ENCODE measurements at regions not wholly inside any gene's neighbourhood (a gene's known extent, or its start where the extent isn't known, plus 50 kb on each side); places are given as distances from the start of the nearest gene placed in this dataset.
A peak's percentile ranks its signal among the peaks of the same experiment; 100 is the strongest.

DNA sequence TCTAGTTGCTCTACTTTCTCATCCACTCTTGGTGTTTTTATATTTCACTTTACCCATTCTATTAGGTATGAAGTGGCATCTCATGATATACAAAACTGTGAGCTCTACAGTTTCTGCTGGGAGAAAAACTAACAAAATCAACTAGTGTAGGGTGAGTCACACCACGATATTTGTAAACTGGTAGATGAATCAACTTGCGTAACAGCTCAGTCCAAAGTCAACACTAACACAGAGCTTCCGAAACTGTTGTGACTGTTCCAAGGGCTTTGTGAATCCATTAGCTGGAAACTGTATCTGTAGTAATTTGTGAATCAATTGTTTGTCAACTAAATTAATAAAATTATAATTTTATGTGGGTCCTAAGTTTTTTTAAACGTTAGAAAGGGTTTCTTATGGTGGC, 119.8 kb upstream of the TSPAN5 start:
- POLR2A ChIA-PET = no interaction called here
- no peaks in the 10 kb centered on the region for H3K27me3 ChIP-seq (ENCODE audit: control insufficient read depth, insufficient read depth, low read length)
- DNase-seq (ENCODE audit: low read depth, low spot score) = peak; percentile 58
- CTCF ChIA-PET = no interaction called here
- peaks cover 5% of the 10 kb centered on the region for H3K4me1 ChIP-seq (ENCODE audit: control insufficient read depth, insufficient read depth, low read length)
- no peaks in the 10 kb centered on the region for H3K9me3 ChIP-seq (ENCODE audit: control insufficient read depth, insufficient read depth, low read depth, low read length)
- in situ Hi-C loops (cut with HindIII; ENCODE audit: low pct_unique_long_range_greater_than_20kb, low sequenced_read_pairs) (no loop called here), intact Hi-C loops (cut with micrococcal nuclease; ENCODE audit: unreplicated experiment) (no loop called here)
- H3K36me3 ChIP-seq (ENCODE audit: control insufficient read depth, insufficient read depth, low read length) = no peaks in the 10 kb centered on the region
- BruUV-seq (replicated peaks) = no TSS peak
- H3K4me3 ChIP-seq (ENCODE audit: low read depth in 2 of 2, low read length in 2 of 2) = no peak overlapping the region
- H3K27ac ChIP-seq (ENCODE audit: low read length) = no peak overlapping the region
- ATAC-seq = peak; percentile 89; the same call in 1 of the 2 replicates
- TF ChIP-seq, protein P1, sequence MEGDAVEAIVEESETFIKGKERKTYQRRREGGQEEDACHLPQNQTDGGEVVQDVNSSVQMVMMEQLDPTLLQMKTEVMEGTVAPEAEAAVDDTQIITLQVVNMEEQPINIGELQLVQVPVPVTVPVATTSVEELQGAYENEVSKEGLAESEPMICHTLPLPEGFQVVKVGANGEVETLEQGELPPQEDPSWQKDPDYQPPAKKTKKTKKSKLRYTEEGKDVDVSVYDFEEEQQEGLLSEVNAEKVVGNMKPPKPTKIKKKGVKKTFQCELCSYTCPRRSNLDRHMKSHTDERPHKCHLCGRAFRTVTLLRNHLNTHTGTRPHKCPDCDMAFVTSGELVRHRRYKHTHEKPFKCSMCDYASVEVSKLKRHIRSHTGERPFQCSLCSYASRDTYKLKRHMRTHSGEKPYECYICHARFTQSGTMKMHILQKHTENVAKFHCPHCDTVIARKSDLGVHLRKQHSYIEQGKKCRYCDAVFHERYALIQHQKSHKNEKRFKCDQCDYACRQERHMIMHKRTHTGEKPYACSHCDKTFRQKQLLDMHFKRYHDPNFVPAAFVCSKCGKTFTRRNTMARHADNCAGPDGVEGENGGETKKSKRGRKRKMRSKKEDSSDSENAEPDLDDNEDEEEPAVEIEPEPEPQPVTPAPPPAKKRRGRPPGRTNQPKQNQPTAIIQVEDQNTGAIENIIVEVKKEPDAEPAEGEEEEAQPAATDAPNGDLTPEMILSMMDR (IDR thresholded peaks at IDR 0.05) = no peak
- no peak for TF ChIP-seq POLR2AphosphoS5 (IDR thresholded peaks at IDR 0.05; ENCODE audit: low read depth, low read length)
- TF ChIP-seq, protein P2, sequence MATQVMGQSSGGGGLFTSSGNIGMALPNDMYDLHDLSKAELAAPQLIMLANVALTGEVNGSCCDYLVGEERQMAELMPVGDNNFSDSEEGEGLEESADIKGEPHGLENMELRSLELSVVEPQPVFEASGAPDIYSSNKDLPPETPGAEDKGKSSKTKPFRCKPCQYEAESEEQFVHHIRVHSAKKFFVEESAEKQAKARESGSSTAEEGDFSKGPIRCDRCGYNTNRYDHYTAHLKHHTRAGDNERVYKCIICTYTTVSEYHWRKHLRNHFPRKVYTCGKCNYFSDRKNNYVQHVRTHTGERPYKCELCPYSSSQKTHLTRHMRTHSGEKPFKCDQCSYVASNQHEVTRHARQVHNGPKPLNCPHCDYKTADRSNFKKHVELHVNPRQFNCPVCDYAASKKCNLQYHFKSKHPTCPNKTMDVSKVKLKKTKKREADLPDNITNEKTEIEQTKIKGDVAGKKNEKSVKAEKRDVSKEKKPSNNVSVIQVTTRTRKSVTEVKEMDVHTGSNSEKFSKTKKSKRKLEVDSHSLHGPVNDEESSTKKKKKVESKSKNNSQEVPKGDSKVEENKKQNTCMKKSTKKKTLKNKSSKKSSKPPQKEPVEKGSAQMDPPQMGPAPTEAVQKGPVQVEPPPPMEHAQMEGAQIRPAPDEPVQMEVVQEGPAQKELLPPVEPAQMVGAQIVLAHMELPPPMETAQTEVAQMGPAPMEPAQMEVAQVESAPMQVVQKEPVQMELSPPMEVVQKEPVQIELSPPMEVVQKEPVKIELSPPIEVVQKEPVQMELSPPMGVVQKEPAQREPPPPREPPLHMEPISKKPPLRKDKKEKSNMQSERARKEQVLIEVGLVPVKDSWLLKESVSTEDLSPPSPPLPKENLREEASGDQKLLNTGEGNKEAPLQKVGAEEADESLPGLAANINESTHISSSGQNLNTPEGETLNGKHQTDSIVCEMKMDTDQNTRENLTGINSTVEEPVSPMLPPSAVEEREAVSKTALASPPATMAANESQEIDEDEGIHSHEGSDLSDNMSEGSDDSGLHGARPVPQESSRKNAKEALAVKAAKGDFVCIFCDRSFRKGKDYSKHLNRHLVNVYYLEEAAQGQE (IDR thresholded peaks at IDR 0.05; ENCODE audit: insufficient read depth in 1 of 2, low read depth in 2 of 2, low read length in 1 of 2) = no peak
- no peak for TF ChIP-seq TCF7L2 (IDR thresholded peaks at IDR 0.05; ENCODE audit: low read depth, low read length)
- no peak for TF ChIP-seq SIN3A (IDR thresholded peaks at IDR 0.05; ENCODE audit: borderline replicate concordance, insufficient read depth, low read depth, low read length)

DNA sequence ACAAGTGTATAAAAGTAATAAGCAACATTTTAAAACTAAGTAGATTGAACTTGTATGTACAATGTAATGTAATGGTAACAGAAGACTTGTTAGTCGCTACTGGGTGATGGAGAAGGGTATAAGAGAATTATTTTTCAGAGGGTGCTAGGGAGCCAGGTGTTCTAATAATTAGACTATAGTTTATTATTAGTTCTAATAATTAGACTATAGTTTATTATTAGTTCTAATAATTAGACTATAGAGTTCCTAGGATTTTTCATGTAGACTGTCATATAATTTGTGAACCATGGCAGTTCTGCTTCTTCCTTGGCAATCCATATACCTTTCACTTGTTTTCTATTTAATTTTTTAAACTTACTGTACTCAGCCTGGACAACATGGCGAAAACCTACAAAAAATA, 117.3 kb upstream of the TSPAN5 start:
- CTCF ChIA-PET = no interaction called here
- TF ChIP-seq POLR2AphosphoS5 (IDR thresholded peaks at IDR 0.05; ENCODE audit: low read depth, low read length) = no peak
- no peak for TF ChIP-seq TCF7L2 (IDR thresholded peaks at IDR 0.05; ENCODE audit: low read depth, low read length)
- TF ChIP-seq, protein P1 (IDR thresholded peaks at IDR 0.05) = no peak
- TF ChIP-seq SIN3A (IDR thresholded peaks at IDR 0.05; ENCODE audit: borderline replicate concordance, insufficient read depth, low read depth, low read length) = no peak
- TF ChIP-seq, protein P2 (IDR thresholded peaks at IDR 0.05; ENCODE audit: insufficient read depth in 1 of 2, low read depth in 2 of 2, low read length in 1 of 2) = no peak
- ATAC-seq (no peak), DNase-seq (ENCODE audit: low read depth, low spot score) (no peak)
- Histone ChIP-seq H3K27ac (ENCODE audit: low read length) (no peak overlapping the region), H3K4me1 (ENCODE audit: control insufficient read depth, insufficient read depth, low read length) (peaks cover 5% of the 10 kb centered on the region), H3K36me3 (ENCODE audit: control insufficient read depth, insufficient read depth, low read length) (no peaks in the 10 kb centered on the region), H3K9me3 (ENCODE audit: control insufficient read depth, insufficient read depth, low read depth, low read length) (no peaks in the 10 kb centered on the region), H3K4me3 (ENCODE audit: low read depth in 2 of 2, low read length in 2 of 2) (no peak overlapping the region), H3K27me3 (ENCODE audit: control insufficient read depth, insufficient read depth, low read length) (no peaks in the 10 kb centered on the region)
- POLR2A ChIA-PET = no interaction called here
- in situ Hi-C loops (cut with HindIII; ENCODE audit: low pct_unique_long_range_greater_than_20kb, low sequenced_read_pairs) = no loop called here
- intact Hi-C loops (cut with micrococcal nuclease; ENCODE audit: unreplicated experiment) = no loop called here
- no TSS peak for BruUV-seq (replicated peaks)

Data from Panc1 (cell line).